LNCaP clone FGC (cell line): ENCODE measurements at regions not wholly inside any gene's neighbourhood (a gene's known extent, or its start where the extent isn't known, plus 50 kb on each side); places are given as distances from the start of the nearest gene placed in this dataset.

Experiments
- DNase-seq: peaks from one replicate; pipeline ENCODE4 v3.0.0-alpha.2; 2011; ENCODE audit warnings: low read depth
- H3K4me3 ChIP-seq: 2 replicates; pipeline ENCODE4 v1.5.1; 2011; ENCODE audit warnings: mild to moderate bottlenecking, low read depth, low read length, control low read depth
- TF ChIP-seq, protein P1 (sequence below): IDR thresholded peaks from 2 replicates; pipeline ENCODE4 v1.5.1; 2012; ENCODE audit warnings: mild to moderate bottlenecking; ENCODE audit not compliant: control insufficient read depth, insufficient read depth; ENCODE audit errors: extremely low read depth

DNA sequence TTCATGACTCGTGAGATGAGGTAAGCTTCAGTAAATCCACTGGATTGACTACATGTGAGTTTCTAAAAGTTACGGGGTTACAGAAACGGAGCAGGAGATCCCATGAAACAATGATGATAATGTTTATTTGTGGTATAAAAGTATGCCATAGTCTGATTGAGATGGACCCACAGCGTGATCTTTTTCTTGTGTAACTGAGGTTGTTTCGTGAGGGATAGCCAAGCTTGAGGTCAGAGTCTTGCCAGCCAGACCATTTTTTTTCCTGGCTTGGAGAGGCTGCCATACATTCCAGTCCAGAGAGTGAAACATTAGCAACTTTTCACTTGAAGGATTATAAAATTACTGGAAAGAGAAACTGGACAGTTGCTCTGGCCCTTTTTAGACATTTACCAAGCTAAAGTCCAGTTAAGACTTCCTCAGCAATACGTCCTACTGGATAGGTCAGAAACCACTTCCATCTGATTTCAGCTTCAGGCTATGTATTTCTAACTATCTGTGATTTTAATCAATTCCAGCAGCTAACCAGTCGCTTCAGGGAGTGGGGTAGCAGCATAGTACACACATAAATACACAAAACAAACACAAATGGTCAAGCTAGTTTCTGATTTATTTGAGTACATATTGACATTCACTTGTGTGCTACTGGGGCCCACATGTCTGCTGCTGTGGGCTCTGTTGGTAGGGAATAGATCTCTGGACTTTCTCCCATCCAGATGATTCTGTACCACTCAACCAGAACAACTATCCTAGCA is 194.6 kb downstream of the POSTN start:
- TF ChIP-seq, protein P1, sequence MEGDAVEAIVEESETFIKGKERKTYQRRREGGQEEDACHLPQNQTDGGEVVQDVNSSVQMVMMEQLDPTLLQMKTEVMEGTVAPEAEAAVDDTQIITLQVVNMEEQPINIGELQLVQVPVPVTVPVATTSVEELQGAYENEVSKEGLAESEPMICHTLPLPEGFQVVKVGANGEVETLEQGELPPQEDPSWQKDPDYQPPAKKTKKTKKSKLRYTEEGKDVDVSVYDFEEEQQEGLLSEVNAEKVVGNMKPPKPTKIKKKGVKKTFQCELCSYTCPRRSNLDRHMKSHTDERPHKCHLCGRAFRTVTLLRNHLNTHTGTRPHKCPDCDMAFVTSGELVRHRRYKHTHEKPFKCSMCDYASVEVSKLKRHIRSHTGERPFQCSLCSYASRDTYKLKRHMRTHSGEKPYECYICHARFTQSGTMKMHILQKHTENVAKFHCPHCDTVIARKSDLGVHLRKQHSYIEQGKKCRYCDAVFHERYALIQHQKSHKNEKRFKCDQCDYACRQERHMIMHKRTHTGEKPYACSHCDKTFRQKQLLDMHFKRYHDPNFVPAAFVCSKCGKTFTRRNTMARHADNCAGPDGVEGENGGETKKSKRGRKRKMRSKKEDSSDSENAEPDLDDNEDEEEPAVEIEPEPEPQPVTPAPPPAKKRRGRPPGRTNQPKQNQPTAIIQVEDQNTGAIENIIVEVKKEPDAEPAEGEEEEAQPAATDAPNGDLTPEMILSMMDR, result no peak
- H3K4me3 ChIP-seq, result no peak overlapping the region
- DNase-seq, result peak; percentile 46

DNA sequence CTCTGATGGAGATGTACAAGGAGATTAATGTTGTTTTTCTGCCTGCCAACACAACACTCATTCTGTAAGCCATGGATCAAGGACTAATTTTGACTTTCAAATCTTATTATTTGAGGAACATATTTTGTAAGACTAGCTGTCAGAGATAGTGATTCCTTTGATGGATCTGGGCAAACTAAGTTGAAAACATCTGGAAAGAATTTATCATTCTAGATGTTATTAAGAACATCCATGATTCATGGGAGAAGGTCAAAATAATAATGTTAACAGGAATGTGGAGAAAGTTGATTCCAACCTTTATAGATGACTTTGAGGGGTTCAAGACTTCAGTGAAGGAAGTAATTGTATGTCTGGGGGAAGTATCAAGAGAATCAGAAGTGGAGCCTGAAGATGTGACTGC is 196.8 kb downstream of the POSTN start:
- DNase-seq, result no peak
- TF ChIP-seq, protein P1, result no peak
- no peak overlapping the region for H3K4me3 ChIP-seq

DNA sequence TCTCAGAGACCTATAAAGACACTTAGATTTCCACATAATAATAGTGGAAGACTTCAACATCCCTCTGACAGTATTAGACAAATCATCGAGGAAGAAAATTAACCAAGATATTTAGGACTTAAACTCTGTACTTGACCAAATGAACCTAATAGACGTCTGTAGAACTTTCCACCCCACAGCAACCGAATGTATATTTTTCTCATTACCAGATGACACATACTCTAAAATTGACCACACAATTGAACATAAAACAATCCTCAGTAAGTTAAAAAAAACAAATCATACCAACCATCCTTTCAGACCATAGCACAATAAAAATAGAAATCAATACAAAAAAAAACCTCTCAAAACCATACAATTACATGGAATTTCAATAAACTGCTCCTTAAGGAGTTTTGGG is 201.0 kb downstream of the POSTN start:
- DNase-seq, result no peak
- TF ChIP-seq, protein P1, result no peak
- no peak overlapping the region for H3K4me3 ChIP-seq

DNA sequence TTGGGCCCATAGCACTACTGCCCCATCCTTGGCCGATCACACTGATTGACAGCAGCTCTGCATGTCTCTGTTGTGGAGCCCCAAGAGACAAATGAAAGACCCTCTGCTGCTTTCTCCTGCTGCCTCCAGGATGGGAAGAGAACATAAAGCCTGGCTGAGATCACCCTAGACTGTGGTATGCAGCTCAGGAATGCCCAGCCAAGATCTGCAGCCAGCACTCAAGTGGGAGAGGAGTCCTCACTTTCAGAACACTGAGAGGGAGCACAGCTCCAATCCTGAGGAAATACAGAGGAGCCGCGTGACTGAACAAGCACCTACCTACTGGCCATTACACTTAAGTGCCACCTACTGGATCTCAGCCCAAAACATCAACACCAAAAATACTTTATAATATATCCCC is 203.0 kb downstream of the POSTN start:
- no peak for DNase-seq
- H3K4me3 ChIP-seq, result no peak overlapping the region
- TF ChIP-seq, protein P1, result no peak

DNA sequence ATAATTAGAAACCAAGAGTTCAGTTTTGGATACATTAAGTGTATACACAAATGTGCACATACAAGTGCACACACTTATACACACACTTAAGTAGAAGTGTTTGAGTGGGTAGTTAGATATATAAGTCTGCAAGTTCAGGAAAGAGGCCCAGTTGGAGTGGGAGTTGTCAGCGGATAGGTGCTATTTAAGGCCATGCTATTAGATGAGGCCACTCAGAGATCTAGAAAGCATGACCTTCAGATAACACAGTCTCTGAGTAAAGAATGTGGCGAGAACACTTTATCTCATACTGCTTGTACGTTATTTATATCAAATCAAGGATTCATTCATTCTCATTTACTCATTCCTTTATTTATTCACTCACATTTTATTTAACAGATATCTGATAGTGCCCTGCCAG is 206.2 kb downstream of the POSTN start:
- DNase-seq, result no peak
- no peak overlapping the region for H3K4me3 ChIP-seq
- TF ChIP-seq, protein P1, result no peak

DNA sequence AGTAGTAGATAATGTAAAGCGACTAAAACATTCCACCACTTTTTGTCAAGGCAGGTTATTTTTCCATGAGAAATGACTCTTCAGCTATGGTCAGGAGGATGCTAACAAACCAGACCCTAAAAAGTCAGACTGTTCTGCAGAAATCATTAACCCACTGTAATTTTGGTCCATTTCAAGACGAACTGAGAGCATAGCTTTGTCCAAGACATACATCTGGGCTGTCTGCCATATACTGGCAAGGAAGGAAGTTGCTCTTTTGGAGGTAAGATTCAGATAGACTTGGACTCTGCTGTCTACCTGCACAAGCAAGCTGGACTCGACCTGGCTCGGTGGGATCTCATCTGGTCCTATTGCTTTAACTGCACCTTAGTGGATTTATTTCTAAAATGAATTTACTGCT is 207.8 kb downstream of the POSTN start:
- no peak overlapping the region for H3K4me3 ChIP-seq
- DNase-seq, result no peak
- TF ChIP-seq, protein P1, result no peak
